HG03095 (cell line): ENCODE measurements at regions not wholly inside any gene's neighbourhood (a gene's known extent, or its start where the extent isn't known, plus 50 kb on each side); places are given as distances from the start of the nearest gene placed in this dataset.

ENCODE experiments used
- ATAC-seq: cut with Tn5 transposase; IDR thresholded peaks from one replicate; pipeline ENCODE4 v1.9.1; 2021; ENCODE audit warnings: moderate library complexity; ENCODE audit not compliant: unreplicated experiment

DNA sequence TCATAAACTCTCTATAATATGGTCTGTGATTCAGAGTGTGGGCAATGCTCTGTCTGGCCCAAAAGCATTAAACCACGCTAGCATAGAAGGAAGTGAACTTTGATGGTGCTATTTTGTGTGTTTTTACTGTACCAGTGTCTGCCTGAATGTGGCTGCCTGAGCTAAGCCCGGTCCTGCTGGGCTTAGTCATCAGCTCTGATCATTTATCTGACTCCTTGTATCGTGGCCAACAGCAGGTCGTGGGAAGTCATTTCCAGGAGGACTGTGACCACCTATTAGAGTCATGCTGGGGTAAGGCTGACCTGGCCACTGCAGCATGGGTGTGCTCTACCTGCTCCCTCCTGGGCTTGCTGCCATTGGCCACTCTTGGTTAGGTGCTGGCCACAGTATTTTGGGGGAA, 239.1 kb upstream of the CEP162 start:
- no peak for ATAC-seq

DNA sequence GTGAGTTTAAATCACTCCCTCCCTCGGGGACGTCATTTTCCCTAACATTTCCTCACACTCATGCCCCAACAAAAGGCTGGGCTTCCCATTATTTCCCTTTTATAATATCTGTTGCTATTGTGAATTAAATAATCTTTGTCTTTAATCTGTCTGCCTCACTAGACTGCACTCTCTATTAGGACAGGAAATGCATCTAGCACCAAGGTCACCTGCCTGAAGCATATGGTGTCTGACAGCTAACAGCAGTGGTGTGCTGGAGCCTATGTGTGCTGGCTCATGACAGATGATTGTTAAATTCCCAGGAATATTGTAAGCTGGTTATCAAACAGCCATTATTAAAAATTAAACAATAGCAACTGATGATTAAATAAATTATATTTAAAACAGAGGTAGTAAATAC, 237.0 kb upstream of the CEP162 start:
- ATAC-seq = no peak

DNA sequence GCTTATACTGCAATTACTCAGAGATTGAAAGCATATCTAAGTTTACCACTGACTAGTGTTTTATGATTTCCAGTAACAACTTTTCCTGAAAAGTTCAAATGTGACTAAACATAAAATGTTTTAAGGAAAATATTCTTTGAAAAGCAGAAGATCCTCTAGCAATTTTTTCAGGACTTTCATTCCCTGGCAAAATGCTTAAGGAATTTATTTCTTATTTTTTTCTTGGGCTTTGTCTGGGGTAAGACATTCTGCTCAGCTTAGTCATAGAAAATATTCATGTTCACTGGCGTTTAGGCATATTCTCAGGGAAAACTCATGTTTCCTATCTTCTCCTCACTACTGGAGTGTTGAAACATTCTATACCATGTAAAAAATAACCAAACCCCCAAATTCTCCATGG, 235.3 kb upstream of the CEP162 start:
- ATAC-seq = no peak

DNA sequence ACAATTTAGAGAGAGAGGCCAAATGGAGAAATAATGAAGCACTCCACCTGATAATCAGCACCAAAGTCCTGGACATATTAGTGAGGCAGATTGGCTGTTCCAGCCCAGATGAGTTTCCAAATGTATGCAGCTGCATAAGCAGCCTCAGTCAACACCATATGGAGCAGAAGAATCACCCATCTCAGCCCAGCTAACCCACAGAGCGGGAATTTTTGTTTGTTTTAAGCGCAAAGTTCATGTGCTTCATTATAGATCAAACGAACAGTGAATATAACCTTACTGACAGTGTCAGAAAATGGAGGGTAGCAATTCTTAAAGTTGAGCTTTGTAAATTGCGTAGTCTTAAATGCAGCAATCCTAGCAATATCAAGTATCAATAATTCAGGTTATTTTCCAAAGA, 234.0 kb upstream of the CEP162 start:
- ATAC-seq = no peak

DNA sequence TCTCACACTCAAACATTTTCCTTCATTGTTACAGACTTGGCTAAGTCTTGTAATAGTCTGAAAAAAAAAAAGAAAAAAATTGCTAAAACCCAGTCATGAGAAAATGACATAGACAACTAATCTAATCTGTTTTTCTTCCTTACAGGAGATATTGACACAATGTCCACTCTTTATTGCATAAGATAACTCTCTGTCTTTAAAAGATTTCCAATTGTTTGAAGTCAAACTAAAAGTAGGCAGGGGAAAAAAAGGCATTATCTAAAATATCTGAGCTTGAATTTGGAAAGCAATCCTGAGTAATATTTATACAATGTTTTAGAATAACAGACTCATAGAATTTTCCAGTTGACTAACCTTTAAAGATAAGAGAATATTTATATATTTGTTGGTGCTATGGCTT, 233.0 kb upstream of the CEP162 start:
- no peak for ATAC-seq

DNA sequence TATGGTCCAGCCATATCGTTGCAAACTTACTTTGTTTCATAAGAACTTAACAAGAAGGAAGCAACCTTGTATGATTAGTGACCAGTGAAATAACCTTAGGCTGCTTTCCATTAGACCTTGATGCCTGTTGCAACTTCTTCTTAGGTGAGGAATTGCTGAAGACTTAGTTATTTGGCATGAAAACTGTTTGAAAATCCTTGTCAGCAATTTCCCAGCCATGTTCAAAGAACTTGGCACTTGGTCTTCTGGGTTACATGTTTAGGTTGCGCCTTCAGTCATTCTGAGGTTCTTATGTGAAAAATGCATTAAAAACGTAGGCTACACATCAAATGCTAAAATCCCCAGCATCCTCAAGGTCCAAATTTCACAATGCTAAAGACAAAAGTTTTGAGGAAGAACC, 232.0 kb upstream of the CEP162 start:
- no peak for ATAC-seq

DNA sequence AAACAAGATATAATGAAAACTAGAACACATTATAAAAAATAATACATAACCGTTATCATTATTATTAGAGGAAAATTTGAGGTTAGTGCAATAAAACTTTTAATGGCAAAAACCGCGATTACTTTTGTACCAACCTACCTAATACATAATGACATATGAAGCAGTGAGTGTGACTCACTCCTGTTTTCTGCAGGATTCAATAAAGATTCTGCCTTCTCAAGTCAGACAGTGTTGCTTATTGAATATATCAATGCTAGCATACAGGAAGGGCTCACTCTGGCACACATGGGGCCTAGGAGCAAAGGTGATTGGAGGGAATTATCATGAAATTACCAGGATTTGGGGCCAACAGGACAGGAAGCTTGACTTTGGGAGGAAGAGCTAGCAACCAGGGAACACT, 230.8 kb upstream of the CEP162 start:
- ATAC-seq = no peak

DNA sequence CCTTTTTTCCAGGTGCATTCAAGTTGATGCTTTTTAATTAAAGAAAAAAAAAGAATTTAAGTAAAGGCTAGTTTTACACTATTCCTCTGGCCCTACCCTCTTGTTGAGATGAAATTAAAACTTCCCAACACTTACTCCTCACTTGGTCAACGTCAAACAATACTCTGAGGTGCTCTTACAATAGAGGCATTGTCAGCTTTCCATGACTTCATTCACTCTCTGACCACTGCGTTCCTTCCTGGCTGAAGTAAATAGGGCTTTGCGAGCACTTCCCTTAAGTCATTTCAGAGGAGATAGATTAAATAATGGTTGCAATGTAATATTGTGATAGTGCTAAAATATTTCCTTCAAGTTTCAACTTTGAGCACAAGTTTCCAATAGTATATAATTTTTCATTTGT, 229.8 kb upstream of the CEP162 start:
- ATAC-seq = no peak

DNA sequence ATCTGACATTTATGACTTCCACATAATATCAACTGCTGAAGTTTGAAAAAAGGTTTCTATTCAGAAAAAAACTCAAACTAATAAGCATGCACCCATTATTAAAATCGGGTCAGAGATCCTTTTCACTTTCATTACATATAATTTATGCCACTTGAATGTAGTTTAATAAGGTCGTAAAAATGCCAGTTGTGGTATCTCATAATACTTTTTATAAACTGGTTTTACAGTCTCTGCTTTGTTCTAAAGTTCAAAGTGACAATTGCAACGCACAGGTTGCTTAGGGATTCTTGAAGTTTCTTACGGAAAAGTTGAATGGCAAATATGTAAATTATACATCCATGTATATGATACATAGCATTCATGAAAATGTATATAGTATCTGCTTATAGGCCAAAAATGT, 229.4 kb upstream of the CEP162 start:
- ATAC-seq = no peak

DNA sequence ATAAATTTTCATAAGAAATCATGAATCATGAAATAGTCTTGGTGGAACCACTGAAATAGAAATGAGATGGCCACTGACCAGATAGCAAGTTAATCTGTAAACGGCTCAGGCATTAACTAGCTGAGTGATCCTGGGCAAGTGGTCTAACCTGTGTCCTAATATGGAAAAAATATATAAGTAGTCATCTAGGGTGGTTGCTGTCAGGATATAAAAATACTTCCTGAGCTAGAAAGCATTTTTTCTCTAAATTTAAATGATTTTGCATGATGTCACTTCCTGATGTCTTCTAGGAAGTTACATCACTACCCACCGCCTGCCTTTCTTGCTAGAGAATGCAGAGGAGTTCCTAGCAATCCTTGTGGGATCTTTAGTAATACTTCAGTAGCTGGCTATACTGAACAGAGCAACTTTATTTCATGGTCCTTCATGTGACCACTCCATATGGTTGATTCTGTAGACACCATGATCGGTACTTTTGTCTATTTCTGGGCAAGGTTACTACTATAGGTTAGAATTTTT, 228.1 kb upstream of the CEP162 start:
- ATAC-seq = no peak

DNA sequence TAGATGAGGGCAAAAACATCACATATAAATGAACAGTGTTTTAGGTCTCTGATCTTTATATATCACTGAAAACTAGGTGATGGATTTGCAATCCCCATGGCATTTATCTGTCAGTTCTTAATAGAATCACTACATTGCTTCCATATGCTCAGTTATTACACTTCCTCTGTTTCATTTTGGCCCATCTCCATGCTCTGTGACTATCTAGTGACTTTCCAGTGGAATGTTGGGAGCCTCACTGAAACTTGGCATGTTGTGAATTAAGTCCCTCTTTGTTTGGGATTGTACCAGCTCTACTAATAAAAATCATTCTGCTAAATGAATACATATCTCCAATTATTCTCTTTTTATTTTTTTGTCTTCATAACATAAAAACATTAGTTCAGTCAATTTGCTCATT, 226.1 kb upstream of the CEP162 start:
- no peak for ATAC-seq

DNA sequence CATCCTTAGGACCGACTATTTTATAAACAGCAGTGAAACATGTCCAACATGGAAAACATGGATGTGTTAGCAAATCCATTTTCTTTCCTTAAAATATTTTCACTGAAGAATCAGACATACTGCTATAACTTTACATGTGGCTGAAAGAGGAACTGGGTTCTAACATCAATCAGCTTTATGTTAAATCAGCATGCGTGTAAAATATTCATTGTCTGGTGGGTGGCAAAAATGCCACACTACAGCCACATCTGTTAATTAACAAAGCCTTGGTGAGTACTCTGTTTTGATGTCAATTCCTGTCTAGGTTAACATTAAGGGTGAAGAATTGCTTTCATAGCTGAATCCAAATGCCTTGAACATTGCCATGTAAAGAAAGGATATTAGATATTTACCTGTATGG, 222.6 kb upstream of the CEP162 start:
- ATAC-seq = no peak

DNA sequence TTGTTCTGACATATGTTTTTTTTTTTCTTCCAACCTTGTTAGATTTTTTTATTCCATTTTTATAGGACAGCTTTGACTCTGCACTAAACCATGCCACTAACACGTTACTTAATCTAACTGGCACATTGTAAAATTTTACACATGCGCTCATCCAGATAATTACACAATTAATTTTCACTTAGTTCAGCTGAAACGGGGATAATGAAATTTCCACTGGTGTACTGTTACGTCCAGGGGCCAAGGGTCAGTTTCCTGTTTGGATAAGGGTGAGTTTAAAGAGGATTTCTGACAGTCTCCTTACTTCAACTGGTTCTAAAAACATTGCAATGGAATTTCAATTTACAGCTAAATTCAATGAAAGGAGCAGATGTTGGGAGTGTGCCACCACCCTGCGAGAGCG, 221.8 kb upstream of the CEP162 start:
- no peak for ATAC-seq

DNA sequence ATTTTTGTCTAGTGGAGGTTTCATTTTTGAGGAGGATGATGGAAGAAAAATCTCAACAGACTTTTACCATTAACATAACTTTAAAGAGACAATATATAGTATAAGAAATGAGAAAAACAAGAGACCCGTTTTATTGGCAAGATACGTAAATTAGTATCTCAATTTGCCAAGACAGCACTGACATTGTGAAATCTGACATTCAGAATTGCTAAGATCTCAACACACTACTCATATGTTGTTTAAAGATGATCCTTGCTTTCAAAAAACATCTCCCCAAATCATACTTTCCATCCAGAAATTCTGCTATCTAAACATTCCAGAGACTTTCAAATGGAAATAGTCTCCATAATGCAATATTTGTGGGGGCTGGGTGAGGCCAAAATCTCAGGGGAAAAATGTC, 220.9 kb upstream of the CEP162 start:
- ATAC-seq = no peak

DNA sequence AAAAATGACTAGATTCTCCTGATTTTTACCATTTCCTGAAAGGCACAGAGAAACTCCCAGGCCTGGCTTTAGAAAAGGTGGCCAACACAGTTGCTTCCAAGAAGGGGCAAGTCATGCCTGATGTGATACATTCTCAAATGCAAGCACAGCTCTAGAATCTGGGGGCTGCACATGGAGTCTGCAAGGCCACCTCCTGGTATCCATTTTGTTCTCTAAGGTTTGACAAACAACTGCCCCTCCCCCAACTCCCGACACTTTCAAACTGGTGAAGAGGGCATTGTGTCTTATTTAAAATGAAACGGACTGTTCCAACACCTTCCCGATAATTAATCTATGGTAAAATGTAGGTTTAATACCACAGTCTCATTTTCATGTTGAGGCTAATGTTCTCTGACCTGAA, 220.2 kb upstream of the CEP162 start:
- ATAC-seq = no peak

DNA sequence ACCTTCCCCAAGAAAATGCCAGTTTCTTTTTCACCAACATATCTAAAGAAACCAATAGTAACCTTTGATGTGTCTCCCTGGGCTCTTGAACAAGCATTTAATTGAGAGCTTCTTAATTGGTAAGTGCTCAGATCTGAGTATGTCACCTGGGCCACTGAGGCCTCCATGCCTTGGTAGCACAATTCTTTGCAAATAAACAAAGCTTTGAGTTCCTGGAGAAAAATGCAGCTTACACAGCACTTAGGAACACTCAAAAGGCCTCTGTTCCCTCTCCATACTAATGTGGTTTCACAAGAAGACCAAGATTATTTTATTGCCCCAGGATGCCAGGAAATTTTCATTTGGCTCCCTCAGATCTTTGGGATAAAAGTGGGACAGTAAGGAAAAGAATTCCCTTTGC, 217.6 kb upstream of the CEP162 start:
- no peak for ATAC-seq

DNA sequence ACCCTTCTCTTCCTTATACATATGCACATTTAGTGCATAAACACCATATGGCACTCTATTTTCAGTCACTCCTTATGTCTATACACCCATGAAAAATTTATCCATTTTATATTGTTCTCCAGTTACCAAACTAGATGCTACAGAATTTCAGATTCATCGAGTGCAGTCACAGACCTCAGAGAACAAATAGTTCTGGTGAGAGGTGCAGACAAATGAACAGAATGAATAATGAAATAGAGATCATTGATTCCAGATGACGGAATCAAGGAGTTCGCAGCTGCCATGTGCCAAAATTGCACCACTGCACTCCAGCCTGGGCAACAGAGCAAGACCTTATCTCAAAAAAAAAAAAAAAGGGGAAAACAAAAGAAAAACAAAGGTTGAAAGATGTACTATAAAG, 214.8 kb upstream of the CEP162 start:
- ATAC-seq = no peak

DNA sequence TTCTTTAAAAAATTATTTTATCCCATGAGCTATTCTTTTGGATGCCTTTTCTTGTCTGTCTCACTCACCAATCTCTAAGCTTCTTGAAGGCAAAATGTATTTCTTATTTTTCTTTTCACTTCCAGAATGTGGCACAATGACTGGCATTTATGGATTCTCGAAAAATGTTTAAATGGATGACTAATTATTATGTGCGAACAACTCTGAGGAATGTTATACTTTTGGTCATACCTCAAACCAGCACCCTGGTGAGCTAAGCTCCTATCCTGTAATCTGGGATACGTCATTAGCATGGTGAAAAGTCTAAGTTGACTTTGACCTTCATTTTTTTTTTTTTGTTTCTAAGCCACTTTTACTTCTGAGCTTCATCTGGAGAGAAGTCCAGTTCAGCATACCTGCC, 214.0 kb upstream of the CEP162 start:
- no peak for ATAC-seq

DNA sequence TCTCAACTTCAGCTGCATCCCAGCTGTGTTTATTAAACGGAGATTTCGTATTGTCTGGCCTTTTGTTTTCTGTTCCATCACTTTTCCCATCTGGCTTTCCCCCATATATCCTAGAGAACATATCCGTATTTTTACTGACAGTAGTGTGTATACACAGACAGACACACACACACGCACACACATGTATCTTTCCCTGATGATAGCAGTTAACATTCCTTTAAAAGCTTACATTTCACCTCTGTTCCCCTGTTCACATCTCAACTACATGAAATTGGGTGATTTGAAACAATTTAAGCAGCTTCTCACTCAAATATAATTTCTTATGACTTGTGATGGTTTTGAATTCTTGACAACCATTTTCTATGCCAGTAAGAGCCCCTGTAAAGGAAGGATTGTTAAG, 207.1 kb upstream of the CEP162 start:
- no peak for ATAC-seq

DNA sequence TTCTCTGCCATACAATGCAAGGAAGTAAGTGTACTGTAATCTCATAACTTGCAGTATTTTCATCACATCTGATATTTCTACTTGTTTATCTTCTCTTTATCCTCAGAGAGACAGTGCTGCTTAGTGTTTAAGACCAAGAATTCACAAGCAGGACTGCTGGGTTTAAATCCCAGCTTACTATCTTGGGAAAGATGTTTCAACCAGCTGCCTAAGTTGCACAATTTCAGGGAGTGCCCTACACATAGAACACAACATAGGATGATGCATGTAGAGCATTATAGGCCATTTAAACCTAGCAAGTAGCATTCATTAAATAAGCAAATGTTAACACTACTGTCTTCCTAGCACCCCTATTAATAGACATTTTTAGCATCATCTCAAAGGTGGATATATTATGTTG, 205.2 kb upstream of the CEP162 start:
- no peak for ATAC-seq

DNA sequence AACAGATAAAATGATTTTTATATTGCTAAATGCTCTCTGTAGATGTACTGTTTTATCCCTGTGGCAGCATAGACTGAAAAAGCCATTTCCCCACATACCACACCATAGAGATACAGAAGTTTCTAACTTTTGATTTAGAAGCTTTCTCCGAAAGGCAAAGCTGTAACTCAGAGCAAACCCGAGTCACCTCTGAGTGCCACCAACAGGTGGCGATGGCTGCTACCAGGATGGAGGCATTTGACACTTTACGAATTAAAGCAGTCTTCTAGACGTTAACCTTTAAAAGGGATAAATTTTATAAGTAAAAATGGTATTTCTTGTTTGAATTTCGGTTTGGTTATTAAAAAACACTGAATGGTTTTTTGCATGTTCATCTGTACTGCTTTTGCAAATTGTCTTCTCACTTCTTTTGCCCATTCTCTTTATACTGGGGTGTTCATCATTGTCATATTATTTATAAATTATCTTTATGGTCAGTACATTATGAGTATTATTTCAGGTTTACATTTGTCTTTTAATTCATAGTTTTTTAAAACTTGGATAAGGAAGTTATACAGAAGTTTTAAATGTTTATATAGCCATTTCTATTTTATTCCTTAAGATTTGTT, 201.0 kb upstream of the CEP162 start:
- no peak for ATAC-seq

DNA sequence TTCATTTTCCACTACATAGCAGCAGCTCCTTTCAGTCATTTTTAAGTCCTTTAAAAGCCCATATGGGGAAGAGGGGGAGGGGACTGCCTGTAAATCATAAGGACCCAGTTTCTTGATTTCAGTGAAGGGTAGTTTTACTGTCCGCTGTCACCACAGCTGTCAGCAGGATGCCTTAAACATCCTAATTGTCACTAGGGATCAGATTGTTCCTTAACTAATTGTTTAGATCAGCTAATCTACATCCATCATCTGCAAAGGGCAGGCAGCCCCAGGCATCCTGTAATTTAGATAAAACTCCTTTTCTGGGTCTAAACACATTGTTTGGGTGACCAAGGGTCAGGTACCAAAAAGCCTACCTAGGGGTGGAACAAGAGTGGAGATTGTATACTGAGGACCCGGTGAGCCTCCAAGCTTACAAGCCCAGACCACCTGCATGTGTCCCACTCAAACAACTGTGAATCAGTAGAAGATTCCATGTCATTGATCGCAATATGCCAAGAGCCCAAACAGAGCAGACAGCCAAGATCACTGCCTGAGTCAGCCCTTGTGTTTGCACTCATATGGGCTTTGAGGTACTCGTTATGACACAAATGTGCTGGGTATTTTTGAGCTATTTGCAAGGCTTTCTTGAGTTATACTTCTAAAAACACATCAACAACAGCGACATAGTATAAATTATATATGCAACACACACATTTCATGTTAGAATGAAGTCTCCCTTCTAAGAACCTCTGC, 198.7 kb upstream of the CEP162 start:
- ATAC-seq = no peak

DNA sequence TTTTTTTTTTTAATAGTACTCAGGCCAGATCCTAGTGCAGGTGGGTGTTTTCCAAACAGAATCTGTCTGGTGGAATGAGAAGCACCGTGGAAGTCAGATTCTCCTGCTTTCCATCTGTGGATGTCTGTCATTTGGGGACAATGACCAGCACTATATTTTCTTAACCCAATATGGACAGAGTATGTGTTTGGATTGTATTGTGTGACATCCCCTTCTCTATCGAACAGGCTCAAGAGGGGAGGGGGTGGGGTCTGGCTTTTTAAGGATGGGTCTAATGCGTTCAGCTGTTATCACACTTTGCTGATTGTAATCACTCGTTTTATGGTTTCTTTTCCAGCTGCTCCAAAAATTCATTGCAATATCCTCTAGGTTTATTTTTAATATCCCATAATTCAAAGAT, 197.5 kb upstream of the CEP162 start:
- no peak for ATAC-seq
